ENCODE measurements at regions not wholly inside any gene's neighbourhood (a gene's known extent, or its start where the extent isn't known, plus 50 kb on each side); places are given as distances from the start of the nearest gene placed in this dataset.

GRCh38 chr16:86680162-86680561, 101.8 kb downstream of the FOXL1 start:
- TF ChIP-seq POLR2A (IDR thresholded peaks at IDR 0.05; ENCODE audit: low read depth, low read length) (no peak), POLR2AphosphoS5 (IDR thresholded peaks at IDR 0.05; ENCODE audit: low read depth, low read length) (no peak), TAF1 (IDR thresholded peaks at IDR 0.05; ENCODE audit: borderline replicate concordance, low read depth, low read length) (no peak)

All from GM12892 (cell line).